Trophoblast cell (in vitro differentiated cells and primary cell): ENCODE measurements at regions not wholly inside any gene's neighbourhood (a gene's known extent, or its start where the extent isn't known, plus 50 kb on each side); places are given as distances from the start of the nearest gene placed in this dataset.
"Not testable (repeated sequence)": the region's sequence is repeated elsewhere in the genome, so short reads cannot be mapped to it uniquely, and the experiment has no call there.

Source experiments
- DNase-seq, 2 donors: peaks; one replicate each; pipeline ENCODE4 v3.0.0-alpha.2; 2016
- H2AFZ ChIP-seq: 2 replicates; pipeline ENCODE4 v1.6.1; 2013; ENCODE audit warnings: low read length, moderate library complexity, mild to moderate bottlenecking; ENCODE audit not compliant: insufficient read depth, poor library complexity
- H2AK5ac ChIP-seq: 2 replicates; pipeline ENCODE4 v1.6.1; 2013; ENCODE audit warnings: mild to moderate bottlenecking, low read length
- H2BK120ac ChIP-seq: 2 replicates; pipeline ENCODE4 v1.6.1; 2013; ENCODE audit warnings: low read length, mild to moderate bottlenecking, moderate library complexity; ENCODE audit not compliant: insufficient read depth, poor library complexity
- H2BK12ac ChIP-seq: 2 replicates; pipeline ENCODE4 v1.6.1; 2013; ENCODE audit warnings: mild to moderate bottlenecking, low read length, moderate library complexity
- H2BK5ac ChIP-seq: 2 replicates; pipeline ENCODE4 v1.6.1; 2013; ENCODE audit warnings: low read length, low read depth, moderate library complexity, mild to moderate bottlenecking; ENCODE audit not compliant: poor library complexity
- H3K14ac ChIP-seq: 2 replicates; pipeline ENCODE4 v1.6.1; 2013; ENCODE audit warnings: mild to moderate bottlenecking, low read length
- H3K18ac ChIP-seq: 2 replicates; pipeline ENCODE4 v1.6.1; 2013; ENCODE audit warnings: mild to moderate bottlenecking, low read length
- H3K23ac ChIP-seq: 2 replicates; pipeline ENCODE4 v1.6.1; 2013; ENCODE audit warnings: low read length
- H3K27ac ChIP-seq: 2 replicates; pipeline ENCODE4 v1.5.1; 2013; ENCODE audit warnings: low read depth, mild to moderate bottlenecking, inconsistent platforms, low read length, moderate library complexity
- H3K27me3 ChIP-seq: 2 replicates; pipeline ENCODE4 v1.6.1; 2013; ENCODE audit warnings: inconsistent platforms, mild to moderate bottlenecking, low read length, moderate library complexity; ENCODE audit not compliant: insufficient read depth
- H3K36me3 ChIP-seq, 2 experiments: 1 replicate in 1 of 2; 2 replicates in 1 of 2; pipeline ENCODE4 v1.6.1; 2013; ENCODE audit warnings: low read length in 2 of 2, mild to moderate bottlenecking in 2 of 2, moderate library complexity in 1 of 2; ENCODE audit not compliant: insufficient read depth in 2 of 2, control insufficient read depth in 1 of 2
- H3K4ac ChIP-seq: 2 replicates; pipeline ENCODE4 v1.6.1; 2013; ENCODE audit warnings: low read depth, mild to moderate bottlenecking, low read length, moderate library complexity
- H3K4me1 ChIP-seq, 2 experiments: 1 replicate in 1 of 2; 2 replicates in 1 of 2; pipeline ENCODE4 v1.6.1; 2013; ENCODE audit warnings: low read length in 2 of 2, mild to moderate bottlenecking in 2 of 2, moderate library complexity in 1 of 2; ENCODE audit not compliant: insufficient read depth in 2 of 2, control insufficient read depth in 1 of 2
- H3K4me2 ChIP-seq: 2 replicates; pipeline ENCODE4 v1.6.1; 2013; ENCODE audit warnings: inconsistent platforms, mild to moderate bottlenecking, low read length, moderate library complexity
- H3K4me3 ChIP-seq: 2 replicates; pipeline ENCODE4 v1.5.1; 2013; ENCODE audit warnings: mild to moderate bottlenecking, low read depth, low read length, inconsistent platforms
- H3K79me1 ChIP-seq: one replicate; pipeline ENCODE4 v1.6.1; 2013; ENCODE audit warnings: low read length
- H3K79me2 ChIP-seq: 2 replicates; pipeline ENCODE4 v1.6.1; 2013; ENCODE audit warnings: low read length, mild to moderate bottlenecking; ENCODE audit not compliant: control insufficient read depth, insufficient read depth, poor library complexity
- H3K9ac ChIP-seq: 2 replicates; pipeline ENCODE4 v1.6.1; 2013; ENCODE audit warnings: mild to moderate bottlenecking, low read length
- H3K9me3 ChIP-seq: 2 replicates; pipeline ENCODE4 v1.6.1; 2013; ENCODE audit warnings: low read depth, mild to moderate bottlenecking, control low read depth, inconsistent platforms, low read length; ENCODE audit not compliant: insufficient read depth
- H4K12ac ChIP-seq: 2 replicates; pipeline ENCODE4 v1.6.1; 2013; ENCODE audit warnings: low read depth, mild to moderate bottlenecking, low read length, moderate library complexity
- H4K8ac ChIP-seq: 2 replicates; pipeline ENCODE4 v1.6.1; 2013; ENCODE audit warnings: low read depth, mild to moderate bottlenecking, low read length, moderate library complexity
- H4K91ac ChIP-seq: one replicate; pipeline ENCODE4 v1.6.1; 2013; ENCODE audit warnings: low read depth, mild to moderate bottlenecking, low read length, moderate library complexity
- WGBS: extraction: QIAGEN DNeasy Blood & Tissue Kit; methylation state at CpG from one replicate; pipeline ENCODE4 v1.1.7; 2013; ENCODE audit warnings: missing lambda C conversion rate; ENCODE audit not compliant: insufficient read length, insufficient coverage; ENCODE audit errors: extremely low coverage; 5-methylcytosine and 5-hydroxymethylcytosine counted together

DNA sequence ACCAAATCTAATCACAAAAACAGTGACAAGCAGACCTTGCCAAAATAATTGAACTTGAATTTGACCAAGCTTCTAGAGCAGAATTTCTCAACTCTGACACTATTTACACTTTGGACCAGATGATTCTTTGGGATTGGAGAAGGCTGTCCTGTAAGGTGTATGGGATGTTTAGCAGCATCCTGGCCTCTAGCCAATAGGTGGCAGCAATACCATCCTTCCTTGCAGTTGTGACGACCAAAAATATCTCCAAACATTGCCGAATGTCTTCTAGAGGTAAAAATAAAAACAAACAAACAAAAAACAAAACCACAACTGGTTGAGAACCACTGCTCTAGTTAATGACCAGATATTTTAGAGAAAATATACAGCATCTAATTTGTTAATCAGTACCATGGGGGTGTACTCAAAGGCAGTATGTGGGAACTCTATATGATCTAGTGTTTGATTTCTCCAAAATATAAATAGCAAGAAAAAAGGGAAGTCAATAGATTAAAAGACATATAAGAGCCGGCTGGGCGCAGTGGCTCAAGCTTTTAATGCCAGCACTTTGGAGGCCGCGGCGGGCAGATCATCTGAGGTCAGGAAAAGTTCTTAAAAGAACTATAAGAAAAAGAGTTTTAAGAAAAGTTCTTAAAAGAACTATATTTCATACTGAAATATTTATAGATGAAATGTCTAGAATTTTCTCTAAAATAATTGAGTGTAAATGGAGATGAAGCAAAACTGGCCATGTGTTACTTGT lies 60.9 kb upstream of the ZNF527 start:
- Histone ChIP-seq H3K23ac (no peak overlapping the region), H3K4me2 (no peak overlapping the region), H3K79me1 (no peaks in the 10 kb centered on the region), H3K18ac (no peak overlapping the region), H3K27me3 (no peaks in the 10 kb centered on the region), H3K79me2 (no peaks in the 10 kb centered on the region), H2BK120ac (no peak overlapping the region), H3K9me3 (peaks cover 20% of the 10 kb centered on the region), H4K91ac (no peak overlapping the region), H4K12ac (no peak overlapping the region), H3K36me3 (no peaks in the 10 kb centered on the region), H3K4ac (no peak overlapping the region), H2AK5ac (no peak overlapping the region), H2BK12ac (no peak overlapping the region), H2BK5ac (no peak overlapping the region), H3K4me3 (no peak overlapping the region), H3K27ac (no peak overlapping the region), H4K8ac (no peak overlapping the region), H3K4me1 (peaks cover 0 to 5% of the 10 kb centered on the region in 2 experiments), H3K9ac (no peak overlapping the region), H3K14ac (no peak overlapping the region), H2AFZ (no peak overlapping the region)
- peak in 1 of 2 donors; percentile 35 for DNase-seq
- no CpG with 5 or more reads among the region's 7 CpGs for WGBS

DNA sequence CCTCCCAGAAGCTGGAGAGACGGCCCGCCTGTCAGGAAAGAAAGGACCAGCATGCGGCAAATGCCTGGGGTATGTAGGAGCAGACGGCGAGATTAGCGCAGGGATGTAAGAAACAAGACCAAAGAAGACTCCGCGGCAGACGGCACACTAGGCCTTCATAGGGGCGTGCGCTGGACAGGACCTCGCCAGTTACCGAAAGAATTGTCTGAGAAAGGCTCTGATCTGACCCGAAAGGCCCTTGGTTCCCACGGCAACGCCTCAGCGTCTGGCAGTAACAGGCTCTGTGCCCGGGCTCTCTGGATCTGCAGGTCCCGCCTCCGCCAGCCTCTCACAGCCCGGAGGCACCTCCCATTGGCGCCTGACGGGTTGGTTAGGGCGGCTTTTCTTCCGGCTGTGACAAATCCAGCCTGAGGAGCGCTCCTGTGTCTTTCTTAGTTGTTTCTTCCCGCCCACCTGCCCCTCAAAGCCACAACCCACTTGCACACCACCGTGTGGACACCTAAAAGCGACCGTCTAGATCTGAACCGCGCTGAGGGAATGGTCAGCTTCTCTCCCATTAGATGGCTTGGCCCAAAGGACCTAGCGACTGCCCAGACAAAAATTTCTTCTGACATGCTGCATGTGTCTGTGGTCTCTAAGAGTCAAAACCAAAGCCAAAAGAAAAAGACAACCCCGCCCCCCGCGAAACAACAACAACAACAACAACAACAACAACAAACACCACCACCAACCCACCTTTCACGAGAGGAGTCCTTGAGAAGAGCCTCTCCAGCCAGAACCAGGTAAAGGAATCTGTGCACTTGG lies 58.2 kb upstream of the ZNF527 start:
- H2AFZ ChIP-seq, result peak overlapping the region; percentile 58
- H3K18ac ChIP-seq, H3K27ac ChIP-seq, H3K36me3 ChIP-seq, H4K12ac ChIP-seq, H3K4ac ChIP-seq, H2BK120ac ChIP-seq, H3K9ac ChIP-seq, H2AK5ac ChIP-seq, H3K9me3 ChIP-seq, H3K4me1 ChIP-seq, H3K14ac ChIP-seq, H3K79me2 ChIP-seq, H3K23ac ChIP-seq, H2BK12ac ChIP-seq, H3K79me1 ChIP-seq, H3K4me3 ChIP-seq, H4K91ac ChIP-seq, H3K27me3 ChIP-seq, H2BK5ac ChIP-seq: not testable (repeated sequence)
- no CpG with 5 or more reads among the region's 37 CpGs for WGBS
- peak; percentile 28 to 43 for DNase-seq
- peak overlapping the region; percentile 49 for H4K8ac ChIP-seq
- H3K4me2 ChIP-seq, result peak overlapping the region; percentile 76

DNA sequence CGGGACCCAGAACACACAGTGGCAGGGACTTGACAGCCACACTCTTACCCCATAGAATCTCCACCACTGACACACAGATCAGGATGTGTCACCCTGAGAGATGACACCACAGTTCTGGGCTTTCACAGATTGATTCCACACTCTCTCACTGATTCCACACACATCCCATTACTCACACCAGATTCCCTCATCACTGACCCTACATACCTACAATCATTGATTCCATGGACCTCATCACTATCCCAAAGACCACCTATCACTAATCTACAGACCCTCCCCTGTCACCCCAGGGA lies 57.6 kb upstream of the ZNF527 start:
- no CpG with 5 or more reads among the region's 1 CpG for WGBS
- Histone ChIP-seq H3K79me1 (peaks cover 3% of the 10 kb centered on the region), H4K12ac (no peak overlapping the region), H3K27me3 (no peaks in the 10 kb centered on the region), H2AK5ac (no peak overlapping the region), H3K27ac (no peak overlapping the region), H2AFZ (peak overlapping the region; percentile 58), H3K4me3 (no peak overlapping the region), H3K4ac (no peak overlapping the region), H3K23ac (no peak overlapping the region), H2BK12ac (no peak overlapping the region), H4K8ac (peak overlapping the region; percentile 49), H2BK5ac (no peak overlapping the region), H4K91ac (no peak overlapping the region), H2BK120ac (no peak overlapping the region), H3K36me3 (no peaks in the 10 kb centered on the region), H3K18ac (no peak overlapping the region), H3K9ac (no peak overlapping the region), H3K79me2 (peaks cover 2% of the 10 kb centered on the region), H3K9me3 (no peaks in the 10 kb centered on the region), H3K14ac (no peak overlapping the region), H3K4me1 (peaks cover 0 to 5% of the 10 kb centered on the region in 2 experiments), H3K4me2 (peak overlapping the region; percentile 55)
- DNase-seq, result no peak

DNA sequence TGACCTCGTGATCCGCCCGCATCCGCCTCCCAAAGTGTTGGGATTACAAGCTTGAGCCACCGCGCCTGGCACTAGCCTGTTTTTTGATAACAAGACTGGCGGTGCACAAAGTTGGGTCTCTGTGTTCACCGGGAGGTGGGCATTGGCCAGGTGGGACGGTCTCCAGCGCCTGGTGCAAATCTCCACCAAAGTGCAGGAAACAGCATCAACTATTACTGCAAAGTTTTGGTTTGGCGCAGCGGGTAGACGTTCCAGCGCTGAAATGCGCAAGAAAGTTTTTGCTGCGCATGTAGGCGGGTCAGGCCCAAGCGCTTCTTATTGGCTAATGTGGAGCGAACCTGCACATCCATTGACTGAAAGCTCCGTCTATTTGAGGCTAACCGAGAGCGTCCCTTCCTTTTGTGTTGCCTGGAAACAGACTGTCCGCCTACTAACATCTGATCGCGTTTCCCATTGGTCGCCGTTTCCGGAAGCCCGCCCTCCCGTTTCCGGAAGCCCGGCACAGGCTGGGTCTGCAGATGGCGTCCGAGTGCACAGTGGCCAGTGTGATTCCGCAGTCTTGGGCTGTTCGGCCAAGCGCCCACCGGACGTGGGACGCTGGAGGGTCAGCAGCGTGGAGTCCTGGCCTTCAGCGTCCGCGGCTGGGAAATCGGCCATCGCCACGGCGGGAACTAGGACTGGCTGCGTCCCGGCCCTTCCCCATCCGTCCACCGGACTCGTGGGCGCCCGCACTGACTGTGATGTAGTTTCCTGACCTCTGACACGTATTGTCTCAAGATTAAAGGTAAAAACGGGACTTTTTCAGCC lies 53.3 kb upstream of the ZNF527 start:
- Histone ChIP-seq H4K12ac (no peak overlapping the region), H2AK5ac (no peak overlapping the region), H2AFZ (peak overlapping the region; percentile 73), H3K79me2 (peaks cover 2% of the 10 kb centered on the region), H4K8ac (peak overlapping the region; percentile 70), H3K23ac (no peak overlapping the region), H3K4me3 (peak overlapping the region; percentile 99), H3K9ac (peak overlapping the region; percentile 85), H3K4me1 (peaks cover 0 to 4% of the 10 kb centered on the region in 2 experiments), H3K79me1 (peaks cover 3% of the 10 kb centered on the region), H2BK12ac (no peak overlapping the region), H3K27ac (peak overlapping the region; percentile 42), H3K9me3 (peaks cover 1% of the 10 kb centered on the region), H3K18ac (peak overlapping the region; percentile 32), H3K14ac (peak overlapping the region; percentile 42), H4K91ac (peak overlapping the region; percentile 21), H3K36me3 (peaks cover 3% of the 10 kb centered on the region in 2 experiments), H3K4ac (peak overlapping the region; percentile 8), H2BK5ac (peak overlapping the region; percentile 10), H3K27me3 (no peaks in the 10 kb centered on the region), H3K4me2 (peak overlapping the region; percentile 93), H2BK120ac (peak overlapping the region; percentile 12)
- no CpG with 5 or more reads among the region's 57 CpGs for WGBS
- peak; percentile 96 to 98 for DNase-seq
